Naive thymus-derived CD4-positive, alpha-beta T cell (primary cell): ENCODE measurements at regions not wholly inside any gene's neighbourhood (a gene's known extent, or its start where the extent isn't known, plus 50 kb on each side); places are given as distances from the start of the nearest gene placed in this dataset.
"Not testable (repeated sequence)": the region's sequence is repeated elsewhere in the genome, so short reads cannot be mapped to it uniquely, and the experiment has no call there.

Source experiments
- ATAC-seq: fragments of 150-1000 bp; cut with Tn5 transposase; 2 replicates; pipeline ENCODE4 v1.10.0; 2021; ENCODE audit warnings: mild to moderate bottlenecking, moderate library complexity
- CTCF ChIA-PET: fragments of 350-600 bp; sonication (Branson Sonifier 250); formaldehyde crosslinking; loops from one replicate; lab custom pipeline; 2021; ENCODE audit warnings: antibody characterized with exemption; lab: Charles Lee
- POLR2A ChIA-PET: fragments of 350-600 bp; sonication (Branson Sonifier 250); formaldehyde crosslinking; loops from one replicate; lab custom pipeline; 2021; ENCODE audit warnings: antibody characterized with exemption, inconsistent platforms; lab: Charles Lee
- DNase-seq, 9 donors: peaks; one replicate each; pipeline versions ENCODE4 v3.0.0 to v3.0.0-alpha.2; 2020 to 2022; ENCODE audit warnings: mixed read lengths in 1 of 9
- H3K27ac ChIP-seq: one replicate; pipeline ENCODE4 v1.7.0; 2013; ENCODE audit warnings: mild to moderate bottlenecking, low read depth, low read length, moderate library complexity
- H3K27me3 ChIP-seq, 2 donors: one replicate each; pipeline ENCODE4 v1.7.0; 2013; ENCODE audit warnings: low read length in 2 of 2, mild to moderate bottlenecking in 2 of 2, moderate library complexity in 2 of 2; ENCODE audit not compliant: control insufficient read depth in 2 of 2, insufficient read depth in 2 of 2
- H3K36me3 ChIP-seq, 3 experiments: 1 replicate in 2 of 3; 2 replicates in 1 of 3; pipeline ENCODE4 v1.7.0; 2013; ENCODE audit warnings: low read length in 3 of 3, mild to moderate bottlenecking in 3 of 3, moderate library complexity in 1 of 3; ENCODE audit not compliant: insufficient read depth in 3 of 3, control insufficient read depth in 2 of 3
- H3K4me1 ChIP-seq, 2 donors: one replicate each; pipeline ENCODE4 v1.7.0; 2013; ENCODE audit warnings: low read length in 2 of 2, mild to moderate bottlenecking in 2 of 2, moderate library complexity in 1 of 2; ENCODE audit not compliant: control insufficient read depth in 2 of 2, insufficient read depth in 2 of 2
- H3K4me3 ChIP-seq: 2 replicates; pipeline ENCODE4 v1.7.0; 2013; ENCODE audit warnings: mild to moderate bottlenecking, low read length
- H3K9me3 ChIP-seq, 3 experiments: 1 replicate in 2 of 3; 2 replicates in 1 of 3; pipeline ENCODE4 v1.7.0; 2013; ENCODE audit warnings: low read length in 3 of 3; ENCODE audit not compliant: control insufficient read depth in 2 of 3
- H3K27ac Mint-ChIP-seq, 9 donors: one replicate each; pipeline ENCODE4 v1.8.0; 2020 to 2022; ENCODE audit warnings: mixed read lengths in 9 of 9, mild to moderate bottlenecking in 8 of 9, moderate library complexity in 5 of 9, inconsistent platforms in 2 of 9
- H3K27me3 Mint-ChIP-seq, 5 donors: one replicate each; pipeline ENCODE4 v1.8.0; 2021 to 2022; ENCODE audit warnings: mixed read lengths in 5 of 5, mild to moderate bottlenecking in 1 of 5
- H3K36me3 Mint-ChIP-seq, 5 donors: one replicate each; pipeline ENCODE4 v1.8.0; 2020 to 2022; ENCODE audit warnings: mixed read lengths in 5 of 5, mild to moderate bottlenecking in 3 of 5, inconsistent platforms in 1 of 5
- H3K4me1 Mint-ChIP-seq, 7 donors: one replicate each; pipeline ENCODE4 v1.8.0; 2020 to 2022; ENCODE audit warnings: mixed read lengths in 7 of 7, mild to moderate bottlenecking in 3 of 7, inconsistent platforms in 1 of 7
- H3K4me3 Mint-ChIP-seq, 10 donors: one replicate each; pipeline ENCODE4 v1.8.0; 2020 to 2022; ENCODE audit warnings: mild to moderate bottlenecking in 10 of 10, mixed read lengths in 10 of 10, moderate library complexity in 6 of 10, inconsistent platforms in 2 of 10
- H3K9me3 Mint-ChIP-seq, 11 donors: one replicate each; pipeline ENCODE4 v1.8.0; 2020 to 2022; ENCODE audit warnings: mixed read lengths in 11 of 11, mild to moderate bottlenecking in 4 of 11, inconsistent platforms in 1 of 11, moderate library complexity in 1 of 11
- intact Hi-C, 2 donors: fragments of 100-400 bp; cut with micrococcal nuclease; formaldehyde crosslinking; loops; one replicate each; pipeline ENCODE4 v1.15.1; 2023

GRCh38 chr14:86731427-86731826 is 1201.5 kb downstream of the FLRT2 start:
- H3K4me1 ChIP-seq, intact Hi-C loops, DNase-seq, ATAC-seq, H3K27ac Mint-ChIP-seq, CTCF ChIA-PET, POLR2A ChIA-PET, H3K27me3 ChIP-seq, H3K27me3 Mint-ChIP-seq, H3K4me3 Mint-ChIP-seq, H3K36me3 Mint-ChIP-seq, H3K36me3 ChIP-seq, H3K4me3 ChIP-seq, H3K4me1 Mint-ChIP-seq, H3K27ac ChIP-seq, H3K9me3 ChIP-seq: not testable (repeated sequence)
- peaks cover 0 to 13% (median 0%) of the 10 kb centered on the region in 11 donors for H3K9me3 Mint-ChIP-seq

- peaks cover 0 to 21% (median 2%) of the 10 kb centered on the region in 11 donors for H3K9me3 Mint-ChIP-seq
- ChIA-PET CTCF (no interaction called here), POLR2A (no interaction called here)
- H3K4me1 Mint-ChIP-seq: no peaks in the 10 kb centered on the region
- intact Hi-C loops: no loop called here
- H3K36me3 Mint-ChIP-seq: no peaks in the 10 kb centered on the region
- Histone ChIP-seq H3K36me3 (no peaks in the 10 kb centered on the region), H3K9me3 (no peaks in the 10 kb centered on the region), H3K27me3 (no peaks in the 10 kb centered on the region), H3K4me1 (no peaks in the 10 kb centered on the region), H3K4me3 (no peak overlapping the region), H3K27ac (no peak overlapping the region)
- H3K27me3 Mint-ChIP-seq: no peaks in the 10 kb centered on the region
- H3K27ac Mint-ChIP-seq: no peak overlapping the region
- no peak overlapping the region for H3K4me3 Mint-ChIP-seq
- ATAC-seq: no peak
- DNase-seq: no peak
Measured at GRCh38 chr14:86723254-86723624, 1193.3 kb downstream of the FLRT2 start.

DNA sequence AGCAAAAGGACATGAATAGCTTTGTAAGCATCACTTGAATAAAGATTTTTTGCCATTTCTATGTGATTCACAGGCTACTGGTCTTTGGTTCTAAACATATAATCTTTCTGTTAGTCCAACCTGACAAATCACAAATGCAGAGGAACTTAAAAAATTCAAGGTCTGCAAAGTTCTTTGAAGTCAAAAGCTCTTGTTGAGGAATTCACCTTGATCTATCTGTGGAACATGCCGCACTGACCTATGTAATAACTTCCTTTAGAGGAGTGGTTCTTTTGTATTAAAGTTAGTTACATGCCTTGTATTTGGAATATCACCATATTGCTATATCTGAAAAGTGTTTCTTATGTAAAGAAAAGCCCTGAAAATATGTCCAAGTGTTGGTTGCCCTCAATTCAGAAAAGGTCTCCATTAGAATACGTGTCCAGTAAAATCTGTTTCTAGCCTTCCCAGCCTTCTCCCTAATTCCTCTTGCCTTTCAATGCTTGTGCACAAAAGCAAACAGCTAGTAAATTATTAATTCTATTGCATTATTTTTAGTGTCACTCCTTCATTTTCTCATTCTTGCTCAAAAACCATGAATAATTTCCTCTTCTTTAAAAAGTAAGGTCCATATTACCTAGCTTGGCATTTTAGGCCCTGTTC is 1192.8 kb downstream of the FLRT2 start:
- Histone ChIP-seq H3K27ac (no peak overlapping the region), H3K4me1 (no peaks in the 10 kb centered on the region), H3K9me3 (no peaks in the 10 kb centered on the region), H3K27me3 (no peaks in the 10 kb centered on the region), H3K4me3 (no peak overlapping the region), H3K36me3 (no peaks in the 10 kb centered on the region)
- ChIA-PET POLR2A (no interaction called here), CTCF (no interaction called here)
- H3K4me3 Mint-ChIP-seq: no peak overlapping the region
- DNase-seq: no peak
- H3K27ac Mint-ChIP-seq: no peak overlapping the region
- peaks cover 0 to 21% (median 2%) of the 10 kb centered on the region in 11 donors for H3K9me3 Mint-ChIP-seq
- intact Hi-C loops: no loop called here
- H3K36me3 Mint-ChIP-seq: no peaks in the 10 kb centered on the region
- H3K27me3 Mint-ChIP-seq: no peaks in the 10 kb centered on the region
- ATAC-seq: no peak
- no peaks in the 10 kb centered on the region for H3K4me1 Mint-ChIP-seq

DNA sequence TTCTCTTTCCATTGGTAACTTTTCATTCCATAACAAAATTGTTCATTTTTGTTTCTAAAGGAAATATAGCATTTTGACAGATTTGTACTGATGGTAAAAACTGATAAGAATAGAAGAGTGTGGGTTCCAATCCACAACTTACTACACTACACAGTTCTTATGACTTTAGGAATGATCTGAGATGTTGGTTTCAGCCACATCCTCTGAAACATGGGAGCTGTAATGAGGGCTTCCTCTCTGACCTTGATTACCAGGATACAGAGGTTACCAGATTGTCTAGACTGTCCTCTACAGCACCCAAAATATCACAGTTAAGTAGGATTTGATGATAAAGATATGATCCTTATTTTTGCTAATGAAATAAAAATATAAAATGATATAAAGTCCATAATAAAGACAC is 1184.6 kb downstream of the FLRT2 start:
- Mint-ChIP-seq H3K9me3 (peaks cover 0 to 15% (median 3%) of the 10 kb centered on the region in 11 donors), H3K27ac (no peak overlapping the region), H3K27me3 (no peaks in the 10 kb centered on the region), H3K4me1 (no peaks in the 10 kb centered on the region), H3K4me3 (no peak overlapping the region), H3K36me3 (no peaks in the 10 kb centered on the region)
- ChIA-PET CTCF (no interaction called here), POLR2A (no interaction called here)
- no peaks in the 10 kb centered on the region for H3K27me3 ChIP-seq
- no peaks in the 10 kb centered on the region for H3K36me3 ChIP-seq
- no peaks in the 10 kb centered on the region for H3K9me3 ChIP-seq
- no peak for ATAC-seq
- no peak for DNase-seq
- no peak overlapping the region for H3K27ac ChIP-seq
- intact Hi-C loops: no loop called here
- no peak overlapping the region for H3K4me3 ChIP-seq
- no peaks in the 10 kb centered on the region for H3K4me1 ChIP-seq

DNA sequence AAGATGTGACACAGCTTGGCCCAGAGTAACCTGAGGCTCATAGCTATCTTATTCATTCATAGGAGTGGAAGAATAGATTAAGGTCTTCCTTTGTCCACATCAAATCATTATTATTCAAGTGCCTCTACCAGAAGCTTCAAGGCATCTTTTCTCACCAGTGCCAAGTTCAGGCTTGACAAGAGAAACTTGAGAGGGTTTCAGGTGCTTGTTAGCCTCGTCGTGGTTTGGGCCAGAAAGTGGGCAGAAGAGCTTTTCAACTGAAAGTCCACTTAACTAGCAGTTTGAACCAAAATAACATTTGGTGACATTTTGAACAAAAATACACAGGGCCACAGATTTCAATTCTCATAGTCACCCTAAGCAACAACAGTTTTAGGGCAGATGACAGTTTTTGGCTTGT is 1184.2 kb downstream of the FLRT2 start:
- Mint-ChIP-seq H3K4me3 (no peak overlapping the region), H3K9me3 (peaks cover 0 to 16% (median 3%) of the 10 kb centered on the region in 11 donors), H3K27ac (no peak overlapping the region), H3K27me3 (no peaks in the 10 kb centered on the region), H3K4me1 (no peaks in the 10 kb centered on the region), H3K36me3 (no peaks in the 10 kb centered on the region)
- no peaks in the 10 kb centered on the region for H3K27me3 ChIP-seq
- ATAC-seq: no peak
- ChIA-PET CTCF (no interaction called here), POLR2A (no interaction called here)
- intact Hi-C loops: no loop called here
- no peak overlapping the region for H3K27ac ChIP-seq
- no peak for DNase-seq
- H3K9me3 ChIP-seq: no peaks in the 10 kb centered on the region
- H3K4me3 ChIP-seq: no peak overlapping the region
- no peaks in the 10 kb centered on the region for H3K4me1 ChIP-seq
- H3K36me3 ChIP-seq: no peaks in the 10 kb centered on the region

GRCh38 chr14:86712727-86713126 is 1182.8 kb downstream of the FLRT2 start:
- Histone ChIP-seq H3K4me1 (no peaks in the 10 kb centered on the region), H3K27ac (no peak overlapping the region), H3K4me3 (no peak overlapping the region), H3K36me3 (no peaks in the 10 kb centered on the region), H3K9me3 (no peaks in the 10 kb centered on the region), H3K27me3 (no peaks in the 10 kb centered on the region)
- POLR2A ChIA-PET: no interaction called here
- Mint-ChIP-seq H3K4me1 (no peaks in the 10 kb centered on the region), H3K27ac (no peak overlapping the region), H3K9me3 (peaks cover 0 to 20% (median 3%) of the 10 kb centered on the region in 11 donors), H3K4me3 (no peak overlapping the region), H3K27me3 (no peaks in the 10 kb centered on the region), H3K36me3 (no peaks in the 10 kb centered on the region)
- ATAC-seq (no peak), DNase-seq (no peak)
- intact Hi-C loops: no loop called here
- CTCF ChIA-PET: no interaction called here

DNA sequence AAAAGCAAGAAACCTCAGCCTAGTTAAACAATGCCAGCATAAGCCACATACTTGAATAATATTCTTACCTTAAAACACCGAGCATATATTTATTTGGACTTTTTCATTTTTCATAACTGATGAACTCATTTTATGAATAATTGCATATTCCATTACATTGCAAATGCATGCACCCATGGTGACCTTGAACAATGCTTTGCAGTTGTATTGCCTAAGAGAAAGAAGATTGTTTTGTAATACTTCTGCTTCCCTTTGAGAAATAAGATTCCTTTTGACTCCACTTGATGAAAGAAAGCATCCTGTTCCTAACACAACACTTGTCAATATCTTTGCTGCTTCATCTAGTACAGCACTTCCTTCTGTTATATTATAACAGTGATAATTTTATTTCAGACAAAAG is 1182.2 kb downstream of the FLRT2 start:
- H3K9me3 Mint-ChIP-seq: peaks cover 0 to 20% (median 3%) of the 10 kb centered on the region in 11 donors
- H3K9me3 ChIP-seq: no peaks in the 10 kb centered on the region
- ChIA-PET POLR2A (no interaction called here), CTCF (no interaction called here)
- no peak overlapping the region for H3K4me3 Mint-ChIP-seq
- no peaks in the 10 kb centered on the region for H3K27me3 Mint-ChIP-seq
- H3K4me3 ChIP-seq: no peak overlapping the region
- H3K4me1 ChIP-seq: no peaks in the 10 kb centered on the region
- H3K27ac Mint-ChIP-seq: no peak overlapping the region
- no peaks in the 10 kb centered on the region for H3K36me3 Mint-ChIP-seq
- no peak for DNase-seq
- no peaks in the 10 kb centered on the region for H3K36me3 ChIP-seq
- H3K27me3 ChIP-seq: no peaks in the 10 kb centered on the region
- H3K27ac ChIP-seq: no peak overlapping the region
- no peak for ATAC-seq
- intact Hi-C loops: no loop called here
- H3K4me1 Mint-ChIP-seq: no peaks in the 10 kb centered on the region
